Vagina (tissue), 2 donors: ENCODE measurements at regions not wholly inside any gene's neighbourhood (a gene's known extent, or its start where the extent isn't known, plus 50 kb on each side); places are given as distances from the start of the nearest gene placed in this dataset.

ENCODE experiments used
- DNase-seq, 2 donors: peaks; one replicate each; pipeline ENCODE4 v3.0.0-alpha.2; 2017; ENCODE audit errors: extremely low spot score in 2 of 2
- H3K27ac ChIP-seq: fragments of 200-600 bp; sonication (generic); one replicate; pipeline ENCODE4 v1.5.1; 2019
- H3K27me3 ChIP-seq: fragments of 200-600 bp; sonication (generic); one replicate; pipeline ENCODE4 v1.5.1; 2019
- H3K36me3 ChIP-seq, 2 donors: fragments of 200-600 bp; sonication (generic); one replicate each; pipeline ENCODE4 v1.5.1; 2017 to 2019
- H3K4me1 ChIP-seq: fragments of 200-600 bp; sonication (generic); one replicate; pipeline ENCODE4 v1.5.1; 2019
- H3K4me3 ChIP-seq, 2 donors: fragments of 200-600 bp; sonication (generic); 1 replicate in 1 of 2; 2 replicates in 1 of 2; pipeline ENCODE4 v1.5.1; 2016 to 2019
- H3K9me3 ChIP-seq: fragments of 200-600 bp; sonication (generic); one replicate; pipeline ENCODE4 v1.5.1; 2019
- CTCF ChIP-seq, 3 experiments: fragments of 450-650 bp in 2 of 3; fragments of 200-600 bp in 1 of 3; sonication (generic) in 1 of 3; IDR thresholded peaks; one replicate each; pipeline ENCODE4 v1.5.1; 2017 to 2019; ENCODE audit warnings: antibody characterized with exemption in 3 of 3, mild to moderate bottlenecking in 2 of 3, moderate library complexity in 2 of 3
- POLR2A ChIP-seq, 2 donors: fragments of 450-650 bp; IDR thresholded peaks; one replicate each; pipeline ENCODE4 v1.6.1; 2017; ENCODE audit warnings: antibody characterized with exemption in 2 of 2, mild to moderate bottlenecking in 2 of 2, moderate library complexity in 2 of 2
- POLR2AphosphoS5 ChIP-seq, 2 donors: sonication (generic); formaldehyde crosslinking; IDR thresholded peaks; one replicate each; pipeline ENCODE4 v1.9.0; 2017; ENCODE audit warnings: antibody characterized with exemption in 2 of 2, mild to moderate bottlenecking in 2 of 2, low read depth in 1 of 2; ENCODE audit not compliant: insufficient read depth in 1 of 2
- intact Hi-C: fragments of 100-400 bp; cut with DNase I; formaldehyde crosslinking; loops from one replicate; pipeline ENCODE4 v1.15.1; 2023

- intact Hi-C loops, result no loop called here
- no peak for DNase-seq
- H3K27me3 ChIP-seq, result no peaks in the 10 kb centered on the region
- TF ChIP-seq CTCF (IDR thresholded peaks at IDR 0.05) (no peak), POLR2A (IDR thresholded peaks at IDR 0.05) (no peak), POLR2AphosphoS5 (IDR thresholded peaks at IDR 0.05; ENCODE audit: insufficient read depth in 1 of 2, low read depth in 1 of 2) (no peak)
- no peak overlapping the region for H3K27ac ChIP-seq
- no peak overlapping the region for H3K4me3 ChIP-seq
- peaks cover 4% of the 10 kb centered on the region for H3K4me1 ChIP-seq
- H3K36me3 ChIP-seq, result no peaks in the 10 kb centered on the region
- no peaks in the 10 kb centered on the region for H3K9me3 ChIP-seq
These were observed 106.6 kb upstream of the ZBTB40 start for GRCh38 chr1:22344851-22345560.

- H3K27me3 ChIP-seq, result no peaks in the 10 kb centered on the region
- intact Hi-C loops, result no loop called here
These were observed 103.5 kb upstream of the ZBTB40 start for GRCh38 chr1:22347854-22348760.

GRCh38 chr1:22349362-22350043 lies 102.1 kb upstream of the ZBTB40 start:
- TF ChIP-seq CTCF (IDR thresholded peaks at IDR 0.05) (no peak), POLR2AphosphoS5 (IDR thresholded peaks at IDR 0.05; ENCODE audit: insufficient read depth in 1 of 2, low read depth in 1 of 2) (no peak), POLR2A (IDR thresholded peaks at IDR 0.05) (no peak)
- Histone ChIP-seq H3K9me3 (no peaks in the 10 kb centered on the region), H3K27me3 (no peaks in the 10 kb centered on the region), H3K27ac (no peak overlapping the region), H3K4me1 (peaks cover 21% of the 10 kb centered on the region), H3K36me3 (no peaks in the 10 kb centered on the region), H3K4me3 (no peak overlapping the region)
- no peak for DNase-seq
- intact Hi-C loops, result no loop called here

More at GRCh38 chr1:22347854-22348760, 103.5 kb upstream of the ZBTB40 start:
- no peak for DNase-seq
- no peaks in the 10 kb centered on the region for H3K9me3 ChIP-seq
- no peak overlapping the region for H3K27ac ChIP-seq
- H3K4me3 ChIP-seq, result no peak overlapping the region
- no peaks in the 10 kb centered on the region for H3K36me3 ChIP-seq
- TF ChIP-seq POLR2A (IDR thresholded peaks at IDR 0.05), result no peak
- no peak for TF ChIP-seq CTCF (IDR thresholded peaks at IDR 0.05)
- TF ChIP-seq POLR2AphosphoS5 (IDR thresholded peaks at IDR 0.05; ENCODE audit: insufficient read depth in 1 of 2, low read depth in 1 of 2), result no peak
- H3K4me1 ChIP-seq, result peaks cover 21% of the 10 kb centered on the region

GRCh38 chr1:22350171-22350923 lies 101.3 kb upstream of the ZBTB40 start:
- H3K9me3 ChIP-seq, result no peaks in the 10 kb centered on the region
- DNase-seq, result no peak
- TF ChIP-seq POLR2A (IDR thresholded peaks at IDR 0.05) (no peak), CTCF (IDR thresholded peaks at IDR 0.05) (no peak), POLR2AphosphoS5 (IDR thresholded peaks at IDR 0.05; ENCODE audit: insufficient read depth in 1 of 2, low read depth in 1 of 2) (no peak)
- peaks cover 21% of the 10 kb centered on the region for H3K4me1 ChIP-seq
- no peak overlapping the region for H3K27ac ChIP-seq
- peak overlapping the region in 1 of 2 donors; percentile 28 for H3K4me3 ChIP-seq
- H3K27me3 ChIP-seq, result no peaks in the 10 kb centered on the region
- intact Hi-C loops, result no loop called here
- no peaks in the 10 kb centered on the region for H3K36me3 ChIP-seq
